H9 (cell line): ENCODE measurements at regions not wholly inside any gene's neighbourhood (a gene's known extent, or its start where the extent isn't known, plus 50 kb on each side); places are given as distances from the start of the nearest gene placed in this dataset.

Experiments used
- DNase-seq: peaks from one replicate; pipeline ENCODE4 v3.0.0-alpha.2; 2017
- H2AFZ ChIP-seq: one replicate; pipeline ENCODE4 v1.6.1; 2013; ENCODE audit warnings: mild to moderate bottlenecking, low read length, control low read depth, moderate library complexity
- H2AK5ac ChIP-seq: 2 replicates; pipeline ENCODE4 v1.6.1; 2013; ENCODE audit warnings: low read length, control low read depth, mixed read lengths; ENCODE audit not compliant: insufficient read length
- H2BK120ac ChIP-seq: one replicate; pipeline ENCODE4 v1.6.1; 2013; ENCODE audit warnings: low read depth, mild to moderate bottlenecking, low read length, control low read depth, inconsistent platforms; ENCODE audit not compliant: poor library complexity, severe bottlenecking
- H2BK12ac ChIP-seq: 2 replicates; pipeline ENCODE4 v1.6.1; 2013; ENCODE audit warnings: low read length, control low read depth, mixed read lengths, low read depth; ENCODE audit not compliant: insufficient read length
- H2BK15ac ChIP-seq: 2 replicates; pipeline ENCODE4 v1.6.1; 2013; ENCODE audit warnings: low read depth, low read length, control low read depth
- H2BK20ac ChIP-seq: one replicate; pipeline ENCODE4 v1.6.1; 2013; ENCODE audit warnings: low read depth, mild to moderate bottlenecking, low read length, control low read depth, inconsistent platforms; ENCODE audit not compliant: poor library complexity, severe bottlenecking
- H2BK5ac ChIP-seq: 2 replicates; pipeline ENCODE4 v1.6.1; 2013; ENCODE audit warnings: low read length, control low read depth, mixed read lengths; ENCODE audit not compliant: insufficient read length
- H3K14ac ChIP-seq: 2 replicates; pipeline ENCODE4 v1.6.1; 2013; ENCODE audit warnings: low read length, control low read depth; ENCODE audit not compliant: insufficient read depth
- H3K18ac ChIP-seq: 2 replicates; pipeline ENCODE4 v1.6.1; 2013; ENCODE audit warnings: low read depth, mild to moderate bottlenecking, mixed read lengths, low read length, control low read depth; ENCODE audit not compliant: insufficient read length
- H3K23ac ChIP-seq: 2 replicates; pipeline ENCODE4 v1.6.1; 2013; ENCODE audit warnings: low read length, control low read depth, mixed read lengths, low read depth; ENCODE audit not compliant: insufficient read length
- H3K23me2 ChIP-seq: 2 replicates; pipeline ENCODE4 v1.6.1; 2013; ENCODE audit warnings: low read depth, mild to moderate bottlenecking, mixed read lengths, low read length, control low read depth; ENCODE audit not compliant: insufficient read length, poor library complexity, severe bottlenecking
- H3K27ac ChIP-seq: 2 replicates; pipeline ENCODE4 v1.5.1; 2013; ENCODE audit warnings: low read length, control low read depth, mixed read lengths, low read depth; ENCODE audit not compliant: insufficient read length
- H3K27me3 ChIP-seq: 2 replicates; pipeline ENCODE4 v1.6.1; 2013; ENCODE audit warnings: low read length, control low read depth, inconsistent platforms; ENCODE audit not compliant: insufficient read depth
- H3K4ac ChIP-seq: 2 replicates; pipeline ENCODE4 v1.6.1; 2013; ENCODE audit warnings: low read depth, mild to moderate bottlenecking, control low read depth, inconsistent platforms, low read length, moderate library complexity
- H3K4me1 ChIP-seq: 2 replicates; pipeline ENCODE4 v1.6.1; 2013; ENCODE audit warnings: low read length, control low read depth, inconsistent platforms; ENCODE audit not compliant: insufficient read depth
- H3K4me2 ChIP-seq: 2 replicates; pipeline ENCODE4 v1.6.1; 2013; ENCODE audit warnings: low read length, control low read depth, mixed read lengths; ENCODE audit not compliant: insufficient read length, insufficient read depth
- H3K56ac ChIP-seq: 2 replicates; pipeline ENCODE4 v1.6.1; 2013; ENCODE audit warnings: low read depth, mild to moderate bottlenecking, mixed read lengths, low read length, control low read depth; ENCODE audit not compliant: insufficient read length
- H3K79me1 ChIP-seq: 2 replicates; pipeline ENCODE4 v1.6.1; 2013; ENCODE audit warnings: low read depth, mild to moderate bottlenecking, moderate library complexity, low read length, control low read depth, inconsistent platforms; ENCODE audit not compliant: insufficient read depth, poor library complexity, severe bottlenecking
- H3K79me2 ChIP-seq: 2 replicates; pipeline ENCODE4 v1.6.1; 2013; ENCODE audit warnings: low read length, control low read depth, inconsistent platforms; ENCODE audit not compliant: insufficient read depth
- H3K9ac ChIP-seq: 2 replicates; pipeline ENCODE4 v1.6.1; 2013; ENCODE audit warnings: low read length, control low read depth, mixed read lengths; ENCODE audit not compliant: insufficient read length; ENCODE audit errors: extremely low read depth
- H3K9me3 ChIP-seq: one replicate; pipeline ENCODE4 v1.6.1; 2013; ENCODE audit warnings: low read depth, low read length, inconsistent platforms; ENCODE audit not compliant: control insufficient read depth
- H3T11ph ChIP-seq: one replicate; pipeline ENCODE4 v1.6.1; 2013; ENCODE audit warnings: mild to moderate bottlenecking, low read length, control low read depth, inconsistent platforms
- H4K20me1 ChIP-seq: one replicate; pipeline ENCODE4 v1.6.1; 2013; ENCODE audit not compliant: control insufficient read depth, insufficient read length, insufficient read depth
- H4K5ac ChIP-seq: 2 replicates; pipeline ENCODE4 v1.6.1; 2013; ENCODE audit warnings: low read depth, mild to moderate bottlenecking, mixed read lengths, low read length, control low read depth; ENCODE audit not compliant: insufficient read length
- H4K8ac ChIP-seq: replicated peaks from 2 replicates; pipeline ENCODE4 v1.6.1; 2013; ENCODE audit warnings: low read length, control low read depth, mixed read lengths, low read depth; ENCODE audit not compliant: insufficient read length
- H4K91ac ChIP-seq: 2 replicates; pipeline ENCODE4 v1.6.1; 2013; ENCODE audit warnings: low read depth, mild to moderate bottlenecking, moderate library complexity, mixed read lengths, low read length, control low read depth; ENCODE audit not compliant: insufficient read length
- H3K27ac Mint-ChIP-seq, 3 experiments: 2 replicates in 2 of 3; 3 replicates in 1 of 3; pipeline ENCODE4 v1.8.0; 2020 to 2021; ENCODE audit warnings: mixed read lengths in 3 of 3, mild to moderate bottlenecking in 1 of 3, moderate library complexity in 1 of 3
- H3K27me3 Mint-ChIP-seq: 2 replicates; pipeline ENCODE4 v1.8.0; 2021; ENCODE audit warnings: low read depth, mild to moderate bottlenecking, moderate library complexity, mixed read lengths
- H3K36me3 Mint-ChIP-seq, 3 experiments: 2 replicates in 2 of 3; 3 replicates in 1 of 3; pipeline ENCODE4 v1.8.0; 2020 to 2021; ENCODE audit warnings: low read depth in 3 of 3, mixed read lengths in 3 of 3; ENCODE audit not compliant: insufficient read depth in 1 of 3
- H3K4me1 Mint-ChIP-seq, 2 experiments: 2 replicates each; pipeline ENCODE4 v1.8.0; 2020; ENCODE audit warnings: mixed read lengths in 2 of 2
- H3K4me3 Mint-ChIP-seq, 2 experiments: 2 replicates in 1 of 2; 3 replicates in 1 of 2; pipeline ENCODE4 v1.8.0; 2020 to 2021; ENCODE audit warnings: mild to moderate bottlenecking in 2 of 2, mixed read lengths in 2 of 2, moderate library complexity in 1 of 2
- H3K9me3 Mint-ChIP-seq, 2 experiments: 2 replicates in 1 of 2; 3 replicates in 1 of 2; pipeline ENCODE4 v1.8.0; 2020; ENCODE audit warnings: mild to moderate bottlenecking in 2 of 2, mixed read lengths in 2 of 2, moderate library complexity in 1 of 2
- WGBS: extraction: QIAGEN DNeasy Blood & Tissue Kit; methylation state at CpG from one replicate; pipeline ENCODE4 v1.1.7; 2013; ENCODE audit warnings: missing lambda C conversion rate, low lambda C conversion rate, mixed read lengths; ENCODE audit not compliant: insufficient read length; ENCODE audit errors: extremely low coverage; 5-methylcytosine and 5-hydroxymethylcytosine counted together
- TF ChIP-seq, protein P1 (sequence below): fragments of 200-600 bp; sonication (generic); conservative IDR thresholded peaks from 3 replicates; pipeline ENCODE4 v1.8.0; 2021; ENCODE audit warnings: antibody characterized with exemption, mild to moderate bottlenecking

DNA sequence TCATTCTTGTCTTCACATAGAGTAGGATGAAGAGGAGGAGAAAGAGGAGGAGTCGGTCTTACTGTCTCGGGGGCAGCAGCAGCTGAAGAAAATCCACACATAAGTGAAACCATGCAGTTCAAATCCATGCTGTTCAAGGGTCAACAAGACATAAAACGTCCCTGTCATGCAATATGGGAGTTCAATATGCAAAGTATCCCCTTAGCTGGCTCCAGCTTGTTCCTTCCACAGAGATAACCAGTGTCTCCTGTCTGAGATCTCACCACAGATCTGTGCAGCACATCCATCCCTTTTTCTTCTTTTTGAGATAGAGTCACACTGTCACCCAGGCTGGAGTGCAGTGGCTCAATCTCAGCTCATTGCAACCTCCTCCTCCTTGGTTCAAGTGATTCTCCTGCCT is 357.5 kb downstream of the GALC start:
- Histone ChIP-seq H4K20me1 (no peaks in the 10 kb centered on the region), H2BK120ac (no peak overlapping the region), H3K23ac (no peak overlapping the region), H3T11ph (no peak overlapping the region), H4K8ac (no peak overlapping the region), H3K27me3 (no peaks in the 10 kb centered on the region), H4K5ac (no peak overlapping the region), H3K4me2 (no peak overlapping the region), H4K91ac (no peak overlapping the region), H2BK5ac (no peak overlapping the region), H2BK15ac (no peak overlapping the region), H3K9me3 (no peaks in the 10 kb centered on the region), H3K14ac (no peak overlapping the region), H3K79me2 (no peaks in the 10 kb centered on the region), H2AK5ac (no peak overlapping the region), H2BK20ac (no peak overlapping the region), H2AFZ (no peak overlapping the region), H3K9ac (no peak overlapping the region), H3K23me2 (no peaks in the 10 kb centered on the region), H3K27ac (no peak overlapping the region), H3K4ac (no peak overlapping the region), H3K18ac (no peak overlapping the region), H3K4me1 (no peaks in the 10 kb centered on the region), H2BK12ac (no peak overlapping the region), H3K56ac (no peak overlapping the region), H3K79me1 (no peaks in the 10 kb centered on the region)
- Mint-ChIP-seq H3K27ac (no peak overlapping the region), H3K27me3 (no peaks in the 10 kb centered on the region; the same call in 1 of the 2 replicates), H3K4me1 (peaks cover 3 to 8% of the 10 kb centered on the region in 2 experiments; a peak in 3 of 4 replicates), H3K4me3 (no peak overlapping the region), H3K9me3 (no peaks in the 10 kb centered on the region; a peak in 1 of 5 replicates), H3K36me3 (no peaks in the 10 kb centered on the region)
- no CpG with 5 or more reads among the region's 3 CpGs for WGBS
- TF ChIP-seq, protein P1, sequence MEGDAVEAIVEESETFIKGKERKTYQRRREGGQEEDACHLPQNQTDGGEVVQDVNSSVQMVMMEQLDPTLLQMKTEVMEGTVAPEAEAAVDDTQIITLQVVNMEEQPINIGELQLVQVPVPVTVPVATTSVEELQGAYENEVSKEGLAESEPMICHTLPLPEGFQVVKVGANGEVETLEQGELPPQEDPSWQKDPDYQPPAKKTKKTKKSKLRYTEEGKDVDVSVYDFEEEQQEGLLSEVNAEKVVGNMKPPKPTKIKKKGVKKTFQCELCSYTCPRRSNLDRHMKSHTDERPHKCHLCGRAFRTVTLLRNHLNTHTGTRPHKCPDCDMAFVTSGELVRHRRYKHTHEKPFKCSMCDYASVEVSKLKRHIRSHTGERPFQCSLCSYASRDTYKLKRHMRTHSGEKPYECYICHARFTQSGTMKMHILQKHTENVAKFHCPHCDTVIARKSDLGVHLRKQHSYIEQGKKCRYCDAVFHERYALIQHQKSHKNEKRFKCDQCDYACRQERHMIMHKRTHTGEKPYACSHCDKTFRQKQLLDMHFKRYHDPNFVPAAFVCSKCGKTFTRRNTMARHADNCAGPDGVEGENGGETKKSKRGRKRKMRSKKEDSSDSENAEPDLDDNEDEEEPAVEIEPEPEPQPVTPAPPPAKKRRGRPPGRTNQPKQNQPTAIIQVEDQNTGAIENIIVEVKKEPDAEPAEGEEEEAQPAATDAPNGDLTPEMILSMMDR = no peak
- DNase-seq = no peak
